Astrocyte of the cerebellum (primary cell): ENCODE measurements at regions not wholly inside any gene's neighbourhood (a gene's known extent, or its start where the extent isn't known, plus 50 kb on each side); places are given as distances from the start of the nearest gene placed in this dataset.

Source experiments
- DNase-seq: peaks from one replicate; pipeline ENCODE4 v3.0.0-alpha.2; 2011; ENCODE audit warnings: low read depth
- H3K4me3 ChIP-seq: 2 replicates; pipeline ENCODE4 v1.5.1; 2011; ENCODE audit warnings: mild to moderate bottlenecking, low read depth, low read length, moderate library complexity
- CTCF ChIP-seq: IDR thresholded peaks from 2 replicates; pipeline ENCODE4 v1.5.1; 2012; ENCODE audit warnings: low read length, low read depth, moderate library complexity, mild to moderate bottlenecking; ENCODE audit errors: missing control alignments
- in situ Hi-C: cut with HindIII; loops from 2 replicates; pipeline ENCODE4 v1.10.0; 2017; ENCODE audit warnings: low sequenced_read_pairs

- no peak for DNase-seq
- in situ Hi-C loops: no loop called here
- TF ChIP-seq CTCF: no peak
- H3K4me3 ChIP-seq: no peak overlapping the region
Measured at GRCh38 chrX:94430091-94430490, 756.1 kb downstream of the FAM133A start.

- DNase-seq: no peak
- in situ Hi-C loops: no loop called here
- no peak overlapping the region for H3K4me3 ChIP-seq
- no peak for TF ChIP-seq CTCF
Measured at GRCh38 chrX:94435799-94436198, 761.8 kb downstream of the FAM133A start.

GRCh38 chrX:94454159-94454558, 780.2 kb downstream of the FAM133A start:
- H3K4me3 ChIP-seq: no peak overlapping the region
- in situ Hi-C loops: no loop called here
- TF ChIP-seq CTCF: no peak
- no peak for DNase-seq

- no peak for DNase-seq
- in situ Hi-C loops: no loop called here
- no peak overlapping the region for H3K4me3 ChIP-seq
- TF ChIP-seq CTCF: no peak
Measured at GRCh38 chrX:94454606-94455005, 780.6 kb downstream of the FAM133A start.

- no peak overlapping the region for H3K4me3 ChIP-seq
- in situ Hi-C loops: no loop called here
- TF ChIP-seq CTCF: no peak
- no peak for DNase-seq
Measured at GRCh38 chrX:94455782-94456181, 781.8 kb downstream of the FAM133A start.

GRCh38 chrX:94492541-94492940, 818.5 kb downstream of the FAM133A start:
- H3K4me3 ChIP-seq: no peak overlapping the region
- in situ Hi-C loops: no loop called here
- DNase-seq: no peak
- no peak for TF ChIP-seq CTCF

GRCh38 chrX:94493405-94493804, 819.4 kb downstream of the FAM133A start:
- no peak for DNase-seq
- in situ Hi-C loops: no loop called here
- no peak overlapping the region for H3K4me3 ChIP-seq
- no peak for TF ChIP-seq CTCF
